Stimulated activated CD8-positive, alpha-beta memory T cell treated with anti-CD3 and anti-CD28 coated beads, Interleukin-12 subunit alpha, Interleukin-12 subunit beta, amount 100 ng/mL, for 24 hours (primary cell): ENCODE measurements at regions not wholly inside any gene's neighbourhood (a gene's known extent, or its start where the extent isn't known, plus 50 kb on each side); places are given as distances from the start of the nearest gene placed in this dataset.

Experiments
- DNase-seq: peaks from one replicate; pipeline ENCODE4 v3.0.0-alpha.2; 2020; ENCODE audit errors: extremely low read depth

GRCh38 chr9:113822315-113822714 is 53.8 kb upstream of the ZNF618 start:
- DNase-seq, result no peak

- DNase-seq, result no peak
Measured at GRCh38 chr9:113823421-113823820, 52.7 kb upstream of the ZNF618 start.
